Sigmoid colon (tissue), 4 donors: ENCODE measurements at regions not wholly inside any gene's neighbourhood (a gene's known extent, or its start where the extent isn't known, plus 50 kb on each side); places are given as distances from the start of the nearest gene placed in this dataset.

Source experiments
- EP300 ChIP-seq, 4 donors: sonication (generic); formaldehyde crosslinking; IDR thresholded peaks; one replicate each; pipeline ENCODE4 v1.6.1; 2017; ENCODE audit warnings: antibody characterized with exemption in 4 of 4
- POLR2A ChIP-seq, 2 donors: fragments of 450-650 bp; IDR thresholded peaks; one replicate each; pipeline ENCODE4 v1.6.1; 2016; ENCODE audit warnings: antibody characterized with exemption in 2 of 2, mild to moderate bottlenecking in 2 of 2, moderate library complexity in 2 of 2
- POLR2AphosphoS5 ChIP-seq, 4 donors: sonication (generic); formaldehyde crosslinking; IDR thresholded peaks; one replicate each; pipeline ENCODE4 v1.6.1; 2017; ENCODE audit warnings: antibody characterized with exemption in 4 of 4
- TF ChIP-seq, protein P1 (sequence below), 4 experiments: fragments of 450-650 bp in 3 of 4; fragments of 200-600 bp in 1 of 4; IDR thresholded peaks; one replicate each; pipeline ENCODE4 v1.5.1; 2016 to 2019; ENCODE audit warnings: antibody characterized with exemption in 4 of 4, mild to moderate bottlenecking in 3 of 4, moderate library complexity in 2 of 4

DNA sequence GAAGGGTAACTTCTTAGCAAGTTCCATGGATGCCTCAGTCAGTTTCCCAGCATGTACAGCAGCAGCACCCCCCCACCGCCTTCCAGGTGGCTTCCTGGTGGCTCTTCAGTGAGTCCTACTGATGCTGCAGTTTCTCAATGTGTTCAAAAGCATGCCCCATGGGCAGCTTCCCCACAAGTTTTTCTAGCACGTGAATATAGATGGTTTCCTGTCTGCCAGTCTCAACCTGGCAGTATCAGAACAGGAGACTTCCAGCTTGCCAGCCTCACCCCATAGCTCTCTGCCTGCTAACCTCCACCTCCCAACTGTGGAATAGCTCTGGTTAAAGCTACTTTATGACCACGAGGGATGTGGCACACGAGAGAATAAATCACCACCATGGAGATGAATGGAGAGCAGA lies 188.3 kb upstream of the SLCO3A1 start:
- TF ChIP-seq, protein P1, sequence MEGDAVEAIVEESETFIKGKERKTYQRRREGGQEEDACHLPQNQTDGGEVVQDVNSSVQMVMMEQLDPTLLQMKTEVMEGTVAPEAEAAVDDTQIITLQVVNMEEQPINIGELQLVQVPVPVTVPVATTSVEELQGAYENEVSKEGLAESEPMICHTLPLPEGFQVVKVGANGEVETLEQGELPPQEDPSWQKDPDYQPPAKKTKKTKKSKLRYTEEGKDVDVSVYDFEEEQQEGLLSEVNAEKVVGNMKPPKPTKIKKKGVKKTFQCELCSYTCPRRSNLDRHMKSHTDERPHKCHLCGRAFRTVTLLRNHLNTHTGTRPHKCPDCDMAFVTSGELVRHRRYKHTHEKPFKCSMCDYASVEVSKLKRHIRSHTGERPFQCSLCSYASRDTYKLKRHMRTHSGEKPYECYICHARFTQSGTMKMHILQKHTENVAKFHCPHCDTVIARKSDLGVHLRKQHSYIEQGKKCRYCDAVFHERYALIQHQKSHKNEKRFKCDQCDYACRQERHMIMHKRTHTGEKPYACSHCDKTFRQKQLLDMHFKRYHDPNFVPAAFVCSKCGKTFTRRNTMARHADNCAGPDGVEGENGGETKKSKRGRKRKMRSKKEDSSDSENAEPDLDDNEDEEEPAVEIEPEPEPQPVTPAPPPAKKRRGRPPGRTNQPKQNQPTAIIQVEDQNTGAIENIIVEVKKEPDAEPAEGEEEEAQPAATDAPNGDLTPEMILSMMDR (IDR thresholded peaks at IDR 0.05), result no peak
- no peak for TF ChIP-seq POLR2A (IDR thresholded peaks at IDR 0.05)
- no peak for TF ChIP-seq POLR2AphosphoS5 (IDR thresholded peaks at IDR 0.05)
- TF ChIP-seq EP300 (IDR thresholded peaks at IDR 0.05), result no peak
